Smooth muscle cell (in vitro differentiated cells): ENCODE measurements at regions not wholly inside any gene's neighbourhood (a gene's known extent, or its start where the extent isn't known, plus 50 kb on each side); places are given as distances from the start of the nearest gene placed in this dataset.

Experiments used
- DNase-seq: peaks from one replicate; lab custom pipeline; 2025; ENCODE audit not compliant: unreplicated experiment; lab: John Stamatoyannopoulos, UW
- H2AFZ ChIP-seq: fragments of 200-600 bp; sonication (generic); 2 replicates; pipeline ENCODE4 v1.6.0; 2016; ENCODE audit warnings: antibody characterized with exemption, low read depth, mild to moderate bottlenecking
- H3F3A ChIP-seq: fragments of 200-600 bp; sonication (generic); 2 replicates; pipeline ENCODE4 v1.6.0; 2017; ENCODE audit warnings: antibody characterized with exemption, low read depth
- H3K27ac ChIP-seq: fragments of 200-600 bp; sonication (generic); 2 replicates; pipeline ENCODE4 v1.5.1; 2016; ENCODE audit warnings: low read depth, mild to moderate bottlenecking
- H3K27me3 ChIP-seq: fragments of 200-600 bp; sonication (generic); 2 replicates; pipeline ENCODE4 v1.6.1; 2016; ENCODE audit warnings: low read depth, mild to moderate bottlenecking
- H3K36me3 ChIP-seq: fragments of 200-600 bp; sonication (generic); 2 replicates; pipeline ENCODE4 v1.5.1; 2016; ENCODE audit warnings: low read depth
- H3K4me1 ChIP-seq: fragments of 200-600 bp; sonication (generic); 2 replicates; pipeline ENCODE4 v1.5.1; 2016; ENCODE audit warnings: low read depth
- H3K4me2 ChIP-seq: fragments of 200-600 bp; sonication (generic); 2 replicates; pipeline ENCODE4 v1.6.0; 2016; ENCODE audit warnings: mild to moderate bottlenecking
- H3K4me3 ChIP-seq: fragments of 200-600 bp; sonication (generic); 2 replicates; pipeline ENCODE4 v1.5.1; 2016; ENCODE audit warnings: mild to moderate bottlenecking
- H3K79me2 ChIP-seq: fragments of 200-600 bp; sonication (generic); 2 replicates; pipeline ENCODE4 v1.6.0; 2016; ENCODE audit warnings: low read depth, mild to moderate bottlenecking
- H3K9ac ChIP-seq: fragments of 200-600 bp; sonication (generic); 2 replicates; pipeline ENCODE4 v1.6.0; 2016; ENCODE audit warnings: low read depth
- H3K9me3 ChIP-seq: fragments of 200-600 bp; sonication (generic); replicated peaks from 2 replicates; pipeline ENCODE4 v1.5.1; 2016; ENCODE audit warnings: low read depth
- H4K20me1 ChIP-seq: fragments of 200-600 bp; sonication (generic); 2 replicates; pipeline ENCODE4 v1.6.0; 2016; ENCODE audit warnings: low read depth
- WGBS: methylation state at CpG from one replicate; pipeline ENCODE4 v1.1.7; 2016; ENCODE audit warnings: low lambda C conversion rate; 5-methylcytosine and 5-hydroxymethylcytosine counted together
- TF ChIP-seq, protein P1 (sequence below): fragments of 200-600 bp; sonication (generic); IDR thresholded peaks from 2 replicates; pipeline ENCODE4 v1.5.1; 2017; ENCODE audit warnings: borderline replicate concordance, mild to moderate bottlenecking, antibody characterized with exemption; ENCODE audit not compliant: insufficient read depth, poor library complexity, severe bottlenecking

DNA sequence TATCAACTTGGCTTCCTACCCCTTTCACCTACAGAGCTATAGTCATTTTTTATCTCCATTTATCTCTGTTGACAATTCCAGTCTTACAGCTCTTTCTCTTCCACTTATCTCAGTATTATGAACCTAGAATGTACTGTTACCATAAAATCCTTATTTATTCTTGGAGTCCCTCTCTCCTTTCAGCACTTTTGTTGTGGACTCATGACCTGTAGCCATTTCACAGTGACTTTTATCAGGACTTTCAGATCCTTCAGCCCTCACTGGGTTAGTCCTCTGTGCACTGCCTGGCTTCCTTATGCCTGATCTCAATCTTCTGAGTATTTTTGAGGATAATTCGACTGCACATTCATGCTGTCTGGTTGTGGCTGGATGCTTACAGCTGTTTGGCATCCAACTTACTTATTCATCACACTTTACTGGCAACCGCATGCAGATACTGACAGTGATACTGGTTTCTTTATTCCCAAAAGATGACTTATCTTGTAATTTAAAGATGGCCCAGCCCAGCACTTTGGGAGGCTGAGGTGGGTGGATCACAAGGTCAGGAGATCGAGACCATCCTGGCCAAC, 293.3 kb downstream of the MAN2A1 start:
- Histone ChIP-seq H3K27ac (no peak overlapping the region), H3K9me3 (no peaks in the 10 kb centered on the region), H3F3A (no peaks in the 10 kb centered on the region), H3K9ac (no peak overlapping the region), H4K20me1 (no peaks in the 10 kb centered on the region), H3K27me3 (no peaks in the 10 kb centered on the region), H3K4me3 (no peak overlapping the region), H2AFZ (no peak overlapping the region), H3K36me3 (no peaks in the 10 kb centered on the region), H3K4me1 (no peaks in the 10 kb centered on the region), H3K79me2 (no peaks in the 10 kb centered on the region), H3K4me2 (no peak overlapping the region)
- no peak for DNase-seq
- 86% methylated on average over 3 of the region's 3 CpGs for WGBS
- TF ChIP-seq, protein P1, sequence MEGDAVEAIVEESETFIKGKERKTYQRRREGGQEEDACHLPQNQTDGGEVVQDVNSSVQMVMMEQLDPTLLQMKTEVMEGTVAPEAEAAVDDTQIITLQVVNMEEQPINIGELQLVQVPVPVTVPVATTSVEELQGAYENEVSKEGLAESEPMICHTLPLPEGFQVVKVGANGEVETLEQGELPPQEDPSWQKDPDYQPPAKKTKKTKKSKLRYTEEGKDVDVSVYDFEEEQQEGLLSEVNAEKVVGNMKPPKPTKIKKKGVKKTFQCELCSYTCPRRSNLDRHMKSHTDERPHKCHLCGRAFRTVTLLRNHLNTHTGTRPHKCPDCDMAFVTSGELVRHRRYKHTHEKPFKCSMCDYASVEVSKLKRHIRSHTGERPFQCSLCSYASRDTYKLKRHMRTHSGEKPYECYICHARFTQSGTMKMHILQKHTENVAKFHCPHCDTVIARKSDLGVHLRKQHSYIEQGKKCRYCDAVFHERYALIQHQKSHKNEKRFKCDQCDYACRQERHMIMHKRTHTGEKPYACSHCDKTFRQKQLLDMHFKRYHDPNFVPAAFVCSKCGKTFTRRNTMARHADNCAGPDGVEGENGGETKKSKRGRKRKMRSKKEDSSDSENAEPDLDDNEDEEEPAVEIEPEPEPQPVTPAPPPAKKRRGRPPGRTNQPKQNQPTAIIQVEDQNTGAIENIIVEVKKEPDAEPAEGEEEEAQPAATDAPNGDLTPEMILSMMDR = no peak

DNA sequence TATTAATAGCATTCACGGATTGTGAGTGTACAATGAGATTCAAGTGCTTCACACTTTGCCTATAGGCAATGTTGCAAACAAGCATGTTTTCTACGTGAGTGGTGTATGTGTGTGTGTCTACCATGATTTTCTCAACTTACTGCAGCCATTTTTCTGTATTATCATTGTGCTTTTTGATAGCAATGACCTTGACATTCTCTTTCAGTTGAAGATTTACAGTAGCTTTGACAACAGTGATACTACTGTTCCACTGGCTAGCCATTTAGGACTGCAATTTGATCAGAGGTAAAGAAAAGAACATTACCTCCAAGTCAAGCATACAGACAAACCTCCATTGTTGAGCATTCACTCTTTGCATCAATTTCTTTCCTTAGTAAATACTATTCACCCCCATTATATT, 297.0 kb downstream of the MAN2A1 start:
- Histone ChIP-seq H3K27me3 (no peaks in the 10 kb centered on the region), H2AFZ (no peak overlapping the region), H3K4me1 (no peaks in the 10 kb centered on the region), H4K20me1 (no peaks in the 10 kb centered on the region), H3F3A (no peaks in the 10 kb centered on the region), H3K4me3 (no peak overlapping the region), H3K36me3 (no peaks in the 10 kb centered on the region), H3K9me3 (no peaks in the 10 kb centered on the region), H3K4me2 (no peak overlapping the region), H3K79me2 (no peaks in the 10 kb centered on the region), H3K9ac (no peak overlapping the region), H3K27ac (no peak overlapping the region)
- no peak for DNase-seq
- TF ChIP-seq, protein P1 = no peak
- 91% methylated on average over 2 of the region's 2 CpGs for WGBS

DNA sequence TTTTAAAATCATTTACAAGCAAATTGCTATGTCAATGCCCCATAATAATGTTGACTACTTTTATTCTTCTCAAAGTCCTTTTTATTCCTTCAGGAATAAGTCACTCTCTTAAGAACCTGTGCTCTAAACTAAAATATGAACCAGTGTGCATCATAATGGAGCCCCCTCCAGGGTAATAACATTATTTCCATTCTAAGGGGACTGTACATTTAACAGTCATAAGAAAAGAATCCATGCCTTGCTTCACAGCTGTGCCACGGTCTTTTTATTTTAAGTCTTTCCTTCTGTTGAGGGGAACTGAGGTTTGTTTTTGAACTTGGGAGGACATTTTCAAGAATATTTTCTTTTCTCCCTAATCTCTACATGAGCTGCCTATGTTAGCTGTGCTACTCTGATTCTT, 297.6 kb downstream of the MAN2A1 start:
- peak overlapping the region; percentile 51 for H3K4me2 ChIP-seq
- no peaks in the 10 kb centered on the region for H3K9me3 ChIP-seq
- H3F3A ChIP-seq = no peaks in the 10 kb centered on the region
- H3K4me1 ChIP-seq = peaks cover under 1% of the 10 kb centered on the region
- no peaks in the 10 kb centered on the region for H3K27me3 ChIP-seq
- 0% methylated on average over 1 of the region's 1 CpG for WGBS
- TF ChIP-seq, protein P1 = no peak
- peak overlapping the region; percentile 71 for H2AFZ ChIP-seq
- H3K27ac ChIP-seq = peak overlapping the region; percentile 30
- no peak for DNase-seq
- peak overlapping the region; percentile 16 for H3K9ac ChIP-seq
- H3K4me3 ChIP-seq = no peak overlapping the region
- H3K79me2 ChIP-seq = no peaks in the 10 kb centered on the region
- no peaks in the 10 kb centered on the region for H3K36me3 ChIP-seq
- no peaks in the 10 kb centered on the region for H4K20me1 ChIP-seq

DNA sequence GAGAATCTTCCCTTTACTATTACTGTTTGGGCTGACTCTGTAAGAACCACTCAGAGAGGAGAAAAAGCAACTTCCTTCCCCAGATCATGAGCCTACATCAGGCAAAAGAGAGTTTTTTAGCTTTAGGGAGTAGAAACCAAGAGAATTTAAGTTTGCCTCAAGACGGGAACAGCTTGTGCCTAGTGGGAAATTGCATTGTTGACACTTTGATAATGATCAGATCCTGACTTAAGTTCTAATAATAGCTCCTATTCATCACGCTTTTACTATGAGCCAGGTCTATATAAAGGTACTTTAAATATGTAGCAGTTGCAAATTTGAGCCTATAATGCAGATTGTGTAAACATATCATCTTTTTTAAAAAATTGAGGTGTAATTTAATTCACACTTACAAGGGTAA, 298.2 kb downstream of the MAN2A1 start:
- H4K20me1 ChIP-seq = no peaks in the 10 kb centered on the region
- H3K79me2 ChIP-seq = no peaks in the 10 kb centered on the region
- no peaks in the 10 kb centered on the region for H3K36me3 ChIP-seq
- peak overlapping the region; percentile 16 for H3K9ac ChIP-seq
- no peak for DNase-seq
- TF ChIP-seq, protein P1 = no peak
- peak overlapping the region; percentile 51 for H3K4me2 ChIP-seq
- peak overlapping the region; percentile 71 for H2AFZ ChIP-seq
- no peaks in the 10 kb centered on the region for H3K27me3 ChIP-seq
- no peaks in the 10 kb centered on the region for H3F3A ChIP-seq
- no peak overlapping the region for H3K4me3 ChIP-seq
- 33% methylated on average over 2 of the region's 2 CpGs for WGBS
- H3K9me3 ChIP-seq = no peaks in the 10 kb centered on the region
- peak overlapping the region; percentile 30 for H3K27ac ChIP-seq
- H3K4me1 ChIP-seq = peaks cover 5% of the 10 kb centered on the region
